HepG2 (cell line): ENCODE measurements at regions not wholly inside any gene's neighbourhood (a gene's known extent, or its start where the extent isn't known, plus 50 kb on each side); places are given as distances from the start of the nearest gene placed in this dataset.

Experiments
- ARID4A ChIP-seq: sonication (generic); formaldehyde crosslinking; IDR thresholded peaks from 2 replicates; pipeline ENCODE4 v1.5.0; 2020; ENCODE audit warnings: mild to moderate bottlenecking, missing genetic modification reagents, borderline replicate concordance
- CBFB ChIP-seq: sonication (generic); formaldehyde crosslinking; IDR thresholded peaks from 2 replicates; pipeline ENCODE4 v1.4.0; 2020; ENCODE audit warnings: missing genetic modification reagents
- CTCF ChIP-seq: sonication (generic); formaldehyde crosslinking; IDR thresholded peaks from 2 replicates; pipeline ENCODE4 v1.5.0; 2020; ENCODE audit warnings: mild to moderate bottlenecking, missing genetic modification reagents, moderate library complexity
- FOSL1 ChIP-seq: sonication (generic); formaldehyde crosslinking; IDR thresholded peaks from 2 replicates; pipeline ENCODE4 v1.9.0; 2021; ENCODE audit warnings: missing genetic modification reagents, borderline replicate concordance
- HCFC1 ChIP-seq: fragments of 150-350 bp; IDR thresholded peaks from 2 replicates; pipeline ENCODE4 v1.6.1; 2014; ENCODE audit warnings: low read depth, low read length
- MYPOP ChIP-seq: sonication (generic); formaldehyde crosslinking; IDR thresholded peaks from 2 replicates; pipeline ENCODE4 v1.8.1; 2023; ENCODE audit warnings: mild to moderate bottlenecking, moderate library complexity, missing genetic modification reagents
- SMC3 ChIP-seq: IDR thresholded peaks from 2 replicates; pipeline ENCODE4 v1.6.1; 2011; ENCODE audit warnings: low read length, improper control_type of control experiment
- ZBTB46 ChIP-seq: sonication (generic); formaldehyde crosslinking; IDR thresholded peaks from 2 replicates; pipeline ENCODE4 v1.4.0; 2020; ENCODE audit warnings: mild to moderate bottlenecking, missing genetic modification reagents, borderline replicate concordance

- TF ChIP-seq ARID4A (CRISPR knock-in tag) (no peak), CBFB (no peak), ZBTB46 (no peak), HCFC1 (no peak), CTCF (CRISPR knock-in tag) (no peak), FOSL1 (CRISPR knock-in tag) (peak; percentile 80), MYPOP (CRISPR knock-in tag) (no peak), SMC3 (no peak)
These were observed 264.3 kb downstream of the FOXO1 start for GRCh38 chr13:40401911-40402776.
